GM12892 (cell line): ENCODE measurements at regions not wholly inside any gene's neighbourhood (a gene's known extent, or its start where the extent isn't known, plus 50 kb on each side); places are given as distances from the start of the nearest gene placed in this dataset.

Source experiments
- POLR2A ChIP-seq: IDR thresholded peaks from 2 replicates; pipeline ENCODE4 v1.6.1; 2011; ENCODE audit warnings: low read depth, low read length, control low read depth
- POLR2AphosphoS5 ChIP-seq: IDR thresholded peaks from 2 replicates; pipeline ENCODE4 v1.6.1; 2011; ENCODE audit warnings: low read depth, low read length, control low read depth
- TAF1 ChIP-seq: IDR thresholded peaks from 2 replicates; pipeline ENCODE4 v1.6.1; 2011; ENCODE audit warnings: low read depth, mild to moderate bottlenecking, control low read depth, low read length, borderline replicate concordance

GRCh38 chr21:38936240-38936639 lies 130.5 kb downstream of the ETS2 start:
- TF ChIP-seq POLR2A (no peak), POLR2AphosphoS5 (no peak), TAF1 (no peak)
